ENCODE measurements at regions not wholly inside any gene's neighbourhood (a gene's known extent, or its start where the extent isn't known, plus 50 kb on each side); places are given as distances from the start of the nearest gene placed in this dataset.

DNA sequence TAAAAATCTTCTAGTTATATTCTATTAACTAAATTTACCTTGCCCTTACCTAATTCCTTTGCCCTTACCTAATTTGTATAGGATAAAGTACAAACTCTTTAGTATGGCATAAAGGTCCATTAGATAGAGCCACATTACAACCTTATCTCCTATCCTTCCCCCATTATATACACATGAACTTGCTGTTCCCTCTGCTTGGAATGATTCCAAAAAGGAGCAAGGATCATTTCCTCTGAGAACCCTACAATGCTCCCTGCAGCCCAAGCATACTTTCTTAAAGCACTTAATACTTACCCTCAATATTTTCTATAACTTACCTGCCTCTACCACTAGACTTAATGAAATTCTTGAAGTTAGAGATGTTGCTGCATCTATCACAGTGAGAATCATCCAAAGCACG, 118.9 kb upstream of the CCDC54 start:
- Histone ChIP-seq H3K4me1 (ENCODE audit: control insufficient read depth in 1 of 2, insufficient read depth in 1 of 2, low read depth in 1 of 2, low read length in 1 of 2) (no peaks in the 10 kb centered on the region), H3K9me3 (no peaks in the 10 kb centered on the region), H3K4me3 (ENCODE audit: low read depth in 1 of 2, low read length in 1 of 2) (no peak overlapping the region), H3K27ac (no peak overlapping the region), H3K27me3 (no peaks in the 10 kb centered on the region), H3K36me3 (no peaks in the 10 kb centered on the region)
- TF ChIP-seq, protein P1, sequence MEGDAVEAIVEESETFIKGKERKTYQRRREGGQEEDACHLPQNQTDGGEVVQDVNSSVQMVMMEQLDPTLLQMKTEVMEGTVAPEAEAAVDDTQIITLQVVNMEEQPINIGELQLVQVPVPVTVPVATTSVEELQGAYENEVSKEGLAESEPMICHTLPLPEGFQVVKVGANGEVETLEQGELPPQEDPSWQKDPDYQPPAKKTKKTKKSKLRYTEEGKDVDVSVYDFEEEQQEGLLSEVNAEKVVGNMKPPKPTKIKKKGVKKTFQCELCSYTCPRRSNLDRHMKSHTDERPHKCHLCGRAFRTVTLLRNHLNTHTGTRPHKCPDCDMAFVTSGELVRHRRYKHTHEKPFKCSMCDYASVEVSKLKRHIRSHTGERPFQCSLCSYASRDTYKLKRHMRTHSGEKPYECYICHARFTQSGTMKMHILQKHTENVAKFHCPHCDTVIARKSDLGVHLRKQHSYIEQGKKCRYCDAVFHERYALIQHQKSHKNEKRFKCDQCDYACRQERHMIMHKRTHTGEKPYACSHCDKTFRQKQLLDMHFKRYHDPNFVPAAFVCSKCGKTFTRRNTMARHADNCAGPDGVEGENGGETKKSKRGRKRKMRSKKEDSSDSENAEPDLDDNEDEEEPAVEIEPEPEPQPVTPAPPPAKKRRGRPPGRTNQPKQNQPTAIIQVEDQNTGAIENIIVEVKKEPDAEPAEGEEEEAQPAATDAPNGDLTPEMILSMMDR (IDR thresholded peaks at IDR 0.05) = no peak

DNA sequence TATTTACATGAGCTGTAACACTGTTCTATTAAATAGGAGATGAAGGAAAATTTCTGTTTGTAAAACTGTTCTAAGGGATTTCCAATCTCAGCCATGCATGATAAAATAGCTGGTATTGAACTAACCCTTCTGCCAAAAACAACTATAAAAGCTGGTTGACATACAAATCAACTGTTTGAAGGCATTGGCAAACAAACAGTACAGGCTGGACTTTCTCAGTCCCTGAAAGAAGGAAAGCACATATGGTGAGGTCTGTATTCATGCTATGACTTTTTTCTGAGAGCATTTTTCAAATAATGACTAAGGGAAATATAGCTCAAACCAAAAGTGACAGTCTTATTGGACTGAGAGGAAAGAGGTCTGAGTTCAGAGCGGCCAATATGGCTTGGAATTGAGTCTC, 117.0 kb upstream of the CCDC54 start:
- H3K4me3 ChIP-seq (ENCODE audit: low read depth in 1 of 2, low read length in 1 of 2) = no peak overlapping the region
- no peaks in the 10 kb centered on the region for H3K36me3 ChIP-seq
- H3K4me1 ChIP-seq (ENCODE audit: control insufficient read depth in 1 of 2, insufficient read depth in 1 of 2, low read depth in 1 of 2, low read length in 1 of 2) = no peaks in the 10 kb centered on the region
- no peaks in the 10 kb centered on the region for H3K9me3 ChIP-seq
- TF ChIP-seq, protein P1 (IDR thresholded peaks at IDR 0.05) = no peak
- H3K27ac ChIP-seq = no peak overlapping the region
- H3K27me3 ChIP-seq = no peaks in the 10 kb centered on the region

DNA sequence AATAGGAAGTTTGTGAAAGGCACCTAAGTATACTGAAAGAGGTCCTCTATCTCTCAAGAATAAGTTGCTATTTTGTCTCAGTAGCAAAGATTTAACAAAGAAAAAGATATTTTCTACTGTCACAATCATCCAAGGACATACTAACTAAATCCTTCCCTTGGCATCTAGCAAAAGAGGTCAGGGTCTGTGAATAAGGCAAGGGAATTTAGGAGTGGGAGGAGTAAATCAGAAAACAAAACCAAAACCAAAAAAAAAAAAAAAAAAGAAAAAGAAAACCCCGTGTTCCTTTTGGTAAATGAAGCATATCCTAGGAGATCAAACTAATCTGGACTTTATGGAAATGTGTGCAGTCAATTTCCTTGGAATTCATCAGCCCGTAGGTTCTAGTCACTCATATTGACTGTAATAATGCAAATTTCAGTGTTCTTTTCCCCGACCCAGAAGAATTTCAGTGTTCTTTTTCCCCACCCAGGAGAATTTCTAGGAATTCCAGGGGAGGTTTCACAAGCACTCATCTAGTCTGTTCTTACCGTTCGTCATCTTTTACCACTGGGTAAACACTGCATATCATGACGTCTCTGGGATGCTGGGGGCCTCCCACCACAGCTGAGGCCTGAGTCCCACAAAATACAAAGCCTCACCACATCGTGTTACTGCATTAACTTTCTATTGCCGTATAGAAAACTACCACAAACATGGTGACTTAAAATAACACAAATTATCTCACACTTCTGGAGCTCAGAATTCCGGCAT, 113.8 kb upstream of the CCDC54 start:
- no peaks in the 10 kb centered on the region for H3K27me3 ChIP-seq
- H3K4me3 ChIP-seq (ENCODE audit: low read depth in 1 of 2, low read length in 1 of 2) = no peak overlapping the region
- H3K27ac ChIP-seq = no peak overlapping the region
- TF ChIP-seq, protein P1 (IDR thresholded peaks at IDR 0.05) = no peak
- no peaks in the 10 kb centered on the region for H3K36me3 ChIP-seq
- H3K4me1 ChIP-seq (ENCODE audit: control insufficient read depth in 1 of 2, insufficient read depth in 1 of 2, low read depth in 1 of 2, low read length in 1 of 2) = no peaks in the 10 kb centered on the region
- H3K9me3 ChIP-seq = no peaks in the 10 kb centered on the region

DNA sequence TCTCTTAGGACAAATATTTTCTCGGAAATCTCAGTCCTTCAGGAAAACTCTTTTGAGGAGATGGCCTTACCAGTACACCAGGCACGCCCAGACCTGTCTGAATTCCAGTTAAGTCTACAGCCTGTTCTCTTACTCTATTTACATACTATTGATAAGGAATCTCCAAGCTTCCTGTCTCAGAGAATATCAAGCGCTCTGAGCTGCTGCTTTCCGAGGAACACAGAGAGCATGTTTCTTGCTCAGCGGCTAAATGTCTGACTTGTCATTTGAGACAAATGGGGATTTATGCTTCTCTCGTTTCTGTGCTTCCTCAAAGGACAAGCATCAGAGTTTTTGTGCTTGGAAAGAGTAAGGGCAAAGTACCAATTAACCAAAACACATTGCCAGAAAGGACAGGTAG, 112.4 kb upstream of the CCDC54 start:
- Histone ChIP-seq H3K4me1 (ENCODE audit: control insufficient read depth in 1 of 2, insufficient read depth in 1 of 2, low read depth in 1 of 2, low read length in 1 of 2) (no peaks in the 10 kb centered on the region), H3K36me3 (no peaks in the 10 kb centered on the region), H3K9me3 (no peaks in the 10 kb centered on the region), H3K27ac (no peak overlapping the region), H3K27me3 (no peaks in the 10 kb centered on the region), H3K4me3 (ENCODE audit: low read depth in 1 of 2, low read length in 1 of 2) (no peak overlapping the region)
- TF ChIP-seq, protein P1 (IDR thresholded peaks at IDR 0.05) = no peak

DNA sequence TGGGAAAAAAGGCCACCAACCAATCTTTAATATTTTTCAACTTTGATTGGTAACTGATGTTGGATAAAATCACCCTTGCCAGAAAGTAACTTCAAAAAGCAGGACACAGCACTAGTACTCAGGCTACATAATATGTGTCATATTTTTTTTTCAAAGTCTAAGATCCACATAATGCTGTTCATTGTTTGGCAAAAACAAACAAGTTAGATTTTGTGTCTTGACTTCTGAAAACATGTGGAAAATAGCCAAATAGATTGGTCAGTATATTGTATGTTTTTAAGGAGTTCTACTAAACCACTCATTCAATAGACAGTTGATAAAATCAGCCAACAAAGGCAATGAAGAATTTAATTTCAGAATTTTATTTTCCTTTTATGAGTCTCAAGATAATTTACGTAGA, 111.7 kb upstream of the CCDC54 start:
- TF ChIP-seq, protein P1 (IDR thresholded peaks at IDR 0.05) = no peak
- no peak overlapping the region for H3K27ac ChIP-seq
- no peaks in the 10 kb centered on the region for H3K27me3 ChIP-seq
- no peaks in the 10 kb centered on the region for H3K36me3 ChIP-seq
- no peak overlapping the region for H3K4me3 ChIP-seq (ENCODE audit: low read depth in 1 of 2, low read length in 1 of 2)
- no peaks in the 10 kb centered on the region for H3K4me1 ChIP-seq (ENCODE audit: control insufficient read depth in 1 of 2, insufficient read depth in 1 of 2, low read depth in 1 of 2, low read length in 1 of 2)
- H3K9me3 ChIP-seq = no peaks in the 10 kb centered on the region

Measured in neutrophil (primary cell).